ENCODE measurements at regions not wholly inside any gene's neighbourhood (a gene's known extent, or its start where the extent isn't known, plus 50 kb on each side); places are given as distances from the start of the nearest gene placed in this dataset.

DNA sequence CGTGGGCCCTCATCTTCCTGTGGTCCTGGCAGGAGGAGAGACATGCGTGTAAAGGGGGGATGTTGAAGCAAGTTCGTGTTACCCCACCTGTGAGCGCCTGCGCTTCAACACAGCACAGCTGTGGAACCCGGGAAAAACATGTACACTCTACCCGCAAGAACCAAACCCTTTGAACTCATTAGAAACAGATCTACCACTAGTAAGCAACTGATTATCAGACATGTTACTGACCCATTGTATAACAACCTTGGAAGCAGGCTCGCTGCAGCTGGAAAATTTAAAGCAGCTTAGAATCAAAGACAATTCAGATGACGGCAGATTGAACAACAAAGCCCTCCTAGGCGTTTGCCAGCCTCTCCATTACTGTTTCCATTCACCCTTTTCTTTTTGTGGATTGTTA is 771.7 kb upstream of the SALL3 start:
- Histone ChIP-seq H3K4me3 (no peak overlapping the region), H3K9me3 (no peaks in the 10 kb centered on the region), H3K27ac (no peak overlapping the region), H3K36me3 (no peaks in the 10 kb centered on the region), H3K27me3 (no peaks in the 10 kb centered on the region), H3K4me1 (no peaks in the 10 kb centered on the region)
- DNase-seq, result no peak
- TF ChIP-seq, protein P1, sequence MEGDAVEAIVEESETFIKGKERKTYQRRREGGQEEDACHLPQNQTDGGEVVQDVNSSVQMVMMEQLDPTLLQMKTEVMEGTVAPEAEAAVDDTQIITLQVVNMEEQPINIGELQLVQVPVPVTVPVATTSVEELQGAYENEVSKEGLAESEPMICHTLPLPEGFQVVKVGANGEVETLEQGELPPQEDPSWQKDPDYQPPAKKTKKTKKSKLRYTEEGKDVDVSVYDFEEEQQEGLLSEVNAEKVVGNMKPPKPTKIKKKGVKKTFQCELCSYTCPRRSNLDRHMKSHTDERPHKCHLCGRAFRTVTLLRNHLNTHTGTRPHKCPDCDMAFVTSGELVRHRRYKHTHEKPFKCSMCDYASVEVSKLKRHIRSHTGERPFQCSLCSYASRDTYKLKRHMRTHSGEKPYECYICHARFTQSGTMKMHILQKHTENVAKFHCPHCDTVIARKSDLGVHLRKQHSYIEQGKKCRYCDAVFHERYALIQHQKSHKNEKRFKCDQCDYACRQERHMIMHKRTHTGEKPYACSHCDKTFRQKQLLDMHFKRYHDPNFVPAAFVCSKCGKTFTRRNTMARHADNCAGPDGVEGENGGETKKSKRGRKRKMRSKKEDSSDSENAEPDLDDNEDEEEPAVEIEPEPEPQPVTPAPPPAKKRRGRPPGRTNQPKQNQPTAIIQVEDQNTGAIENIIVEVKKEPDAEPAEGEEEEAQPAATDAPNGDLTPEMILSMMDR (IDR thresholded peaks at IDR 0.05), result no peak
- intact Hi-C loops (cut with DNase I; ENCODE audit: low total_unique reads), result no loop called here

DNA sequence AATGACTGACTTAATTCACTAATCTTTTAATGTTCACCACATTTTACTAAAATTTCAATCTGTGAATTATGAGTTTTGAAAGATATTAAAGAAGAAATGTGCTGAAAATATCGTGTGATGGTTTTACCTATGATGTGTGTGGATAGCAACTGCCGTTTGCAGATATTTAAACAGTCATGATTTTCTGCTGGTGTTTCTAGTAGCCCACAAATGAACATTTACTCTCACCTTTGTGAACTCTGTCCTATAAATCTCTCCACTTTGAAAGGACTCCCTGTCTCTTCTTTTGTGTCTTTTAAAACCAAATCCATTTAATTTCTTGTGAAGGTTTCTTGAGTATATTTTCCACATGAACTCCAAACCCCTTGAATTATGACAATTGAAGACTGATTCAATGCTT is 771.2 kb upstream of the SALL3 start:
- Histone ChIP-seq H3K4me3 (no peak overlapping the region), H3K27ac (no peak overlapping the region)
- intact Hi-C loops (cut with DNase I; ENCODE audit: low total_unique reads), result no loop called here

GRCh38 chr18:78213361-78213994 is 766.1 kb upstream of the SALL3 start:
- H3K9me3 ChIP-seq, result no peaks in the 10 kb centered on the region
- intact Hi-C loops (cut with DNase I; ENCODE audit: low total_unique reads), result no loop called here
- H3K27me3 ChIP-seq, result no peaks in the 10 kb centered on the region
- TF ChIP-seq, protein P1 (IDR thresholded peaks at IDR 0.05), result no peak
- H3K4me1 ChIP-seq, result no peaks in the 10 kb centered on the region
- H3K36me3 ChIP-seq, result no peaks in the 10 kb centered on the region
- H3K27ac ChIP-seq, result no peak overlapping the region
- DNase-seq, result no peak
- no peak overlapping the region for H3K4me3 ChIP-seq

More for the DNA sequence above, 771.2 kb upstream of the SALL3 start:
- Histone ChIP-seq H3K27me3 (no peaks in the 10 kb centered on the region), H3K36me3 (no peaks in the 10 kb centered on the region), H3K9me3 (no peaks in the 10 kb centered on the region), H3K4me1 (no peaks in the 10 kb centered on the region)
- TF ChIP-seq, protein P1 (IDR thresholded peaks at IDR 0.05), result no peak
- no peak for DNase-seq

- no peaks in the 10 kb centered on the region for H3K4me1 ChIP-seq
- TF ChIP-seq, protein P1 (IDR thresholded peaks at IDR 0.05), result no peak
- no peak overlapping the region for H3K27ac ChIP-seq
- intact Hi-C loops (cut with DNase I; ENCODE audit: low total_unique reads), result no loop called here
- H3K9me3 ChIP-seq, result no peaks in the 10 kb centered on the region
- DNase-seq, result no peak
- H3K27me3 ChIP-seq, result no peaks in the 10 kb centered on the region
- no peak overlapping the region for H3K4me3 ChIP-seq
- no peaks in the 10 kb centered on the region for H3K36me3 ChIP-seq
These were observed 758.1 kb upstream of the SALL3 start for GRCh38 chr18:78221496-78221895.

GRCh38 chr18:78228974-78229373 is 750.6 kb upstream of the SALL3 start:
- DNase-seq, result no peak
- Histone ChIP-seq H3K9me3 (no peaks in the 10 kb centered on the region), H3K36me3 (no peaks in the 10 kb centered on the region), H3K4me1 (no peaks in the 10 kb centered on the region), H3K27me3 (no peaks in the 10 kb centered on the region), H3K27ac (no peak overlapping the region), H3K4me3 (no peak overlapping the region)
- TF ChIP-seq, protein P1 (IDR thresholded peaks at IDR 0.05), result no peak
- intact Hi-C loops (cut with DNase I; ENCODE audit: low total_unique reads), result no loop called here

DNA sequence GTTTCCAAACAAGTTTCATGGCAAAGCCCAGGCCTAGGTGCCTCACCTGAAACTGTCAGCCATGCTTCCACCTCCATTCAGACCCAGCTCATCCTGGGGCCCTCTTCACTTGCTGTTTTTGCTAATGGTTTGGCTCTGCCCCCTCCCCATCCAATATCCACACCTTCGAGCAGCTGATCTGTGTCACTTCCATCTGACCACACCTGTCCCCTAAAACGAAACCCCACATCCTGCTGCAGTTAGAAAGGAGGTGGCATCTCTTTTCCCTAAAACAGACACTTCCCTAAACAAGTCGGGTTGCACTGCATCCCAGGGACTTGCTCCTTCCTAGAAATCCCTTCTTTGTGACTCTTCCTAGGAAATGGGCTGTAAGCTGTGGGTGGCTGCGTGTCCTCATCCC is 748.7 kb upstream of the SALL3 start:
- TF ChIP-seq, protein P1 (IDR thresholded peaks at IDR 0.05), result no peak
- Histone ChIP-seq H3K4me3 (no peak overlapping the region), H3K27ac (no peak overlapping the region), H3K4me1 (no peaks in the 10 kb centered on the region), H3K36me3 (no peaks in the 10 kb centered on the region), H3K27me3 (no peaks in the 10 kb centered on the region), H3K9me3 (no peaks in the 10 kb centered on the region)
- intact Hi-C loops (cut with DNase I; ENCODE audit: low total_unique reads), result no loop called here
- DNase-seq, result no peak
